ENCODE measurements at regions not wholly inside any gene's neighbourhood (a gene's known extent, or its start where the extent isn't known, plus 50 kb on each side); places are given as distances from the start of the nearest gene placed in this dataset.

DNA sequence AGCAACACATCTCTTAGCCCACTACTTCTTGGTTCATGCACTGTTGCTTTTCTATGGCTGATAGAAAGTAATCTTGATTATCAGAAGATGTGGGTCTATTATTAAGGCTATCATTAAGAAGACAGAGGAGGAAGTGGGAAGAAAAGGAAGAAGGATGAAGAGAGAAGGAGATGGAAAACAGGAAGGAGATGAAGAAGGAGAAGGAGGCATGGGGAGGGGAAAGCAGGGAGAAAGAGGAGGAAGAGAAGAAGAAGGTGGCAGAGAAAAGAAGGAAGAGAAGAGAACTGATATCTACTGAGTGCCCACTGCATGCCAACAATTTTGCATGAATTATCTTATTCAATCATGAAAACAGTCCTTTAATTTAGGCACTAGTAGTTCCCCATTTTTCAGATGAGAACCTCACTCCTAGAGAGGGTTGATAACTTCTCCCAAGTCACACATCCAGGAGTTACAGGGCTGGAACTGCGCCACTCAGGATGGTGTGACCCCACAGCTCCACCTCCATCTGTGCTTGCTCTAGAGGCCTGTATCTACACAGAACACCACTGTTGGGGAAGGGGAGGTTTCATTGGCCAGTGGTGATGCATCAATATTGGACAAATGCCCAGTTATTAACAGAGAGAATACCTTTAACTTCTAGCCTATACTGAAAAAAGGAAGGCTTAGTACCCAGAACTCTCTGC lies 147.4 kb downstream of the CXCL12 start:
- Histone ChIP-seq H3K4me1 (ENCODE audit: insufficient read depth, low read length) (peaks cover 5% of the 10 kb centered on the region), H3K27me3 (ENCODE audit: control insufficient read depth in 1 of 2, insufficient read depth in 2 of 2, low read length in 2 of 2) (no peaks in the 10 kb centered on the region), H3K9ac (ENCODE audit: low read length) (no peak overlapping the region), H3K4me3 (ENCODE audit: low read depth in 1 of 2, low read length in 2 of 2) (no peak overlapping the region), H3K27ac (ENCODE audit: low read depth, low read length) (no peak overlapping the region), H3K9me3 (ENCODE audit: low read length) (no peaks in the 10 kb centered on the region), H3K36me3 (ENCODE audit: insufficient read depth, low read length) (no peaks in the 10 kb centered on the region)

DNA sequence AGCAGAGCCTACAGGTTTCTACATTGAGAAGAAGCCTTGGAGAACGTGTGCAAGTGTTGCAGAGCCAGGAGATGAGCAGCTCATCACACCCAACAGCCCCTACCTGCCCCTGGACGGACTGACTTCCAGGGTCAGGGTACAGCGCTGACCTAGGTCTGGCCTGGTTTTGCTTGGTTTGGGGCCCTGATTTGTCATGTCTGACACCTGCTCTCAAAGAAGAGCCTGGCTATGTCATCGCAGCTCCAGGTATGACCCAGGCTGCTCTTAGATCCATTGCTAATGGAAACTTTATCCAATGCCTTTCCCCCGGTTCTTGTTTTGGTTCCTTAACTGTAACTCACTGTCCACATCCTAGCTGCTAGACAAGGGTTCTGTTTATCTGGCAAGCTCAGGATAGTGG lies 149.5 kb downstream of the CXCL12 start:
- Histone ChIP-seq H3K36me3 (ENCODE audit: insufficient read depth, low read length) (no peaks in the 10 kb centered on the region), H3K4me3 (ENCODE audit: low read depth in 1 of 2, low read length in 2 of 2) (no peak overlapping the region), H3K4me1 (ENCODE audit: insufficient read depth, low read length) (peaks cover 5% of the 10 kb centered on the region), H3K27ac (ENCODE audit: low read depth, low read length) (no peak overlapping the region), H3K9ac (ENCODE audit: low read length) (no peak overlapping the region), H3K9me3 (ENCODE audit: low read length) (no peaks in the 10 kb centered on the region), H3K27me3 (ENCODE audit: control insufficient read depth in 1 of 2, insufficient read depth in 2 of 2, low read length in 2 of 2) (no peaks in the 10 kb centered on the region)

DNA sequence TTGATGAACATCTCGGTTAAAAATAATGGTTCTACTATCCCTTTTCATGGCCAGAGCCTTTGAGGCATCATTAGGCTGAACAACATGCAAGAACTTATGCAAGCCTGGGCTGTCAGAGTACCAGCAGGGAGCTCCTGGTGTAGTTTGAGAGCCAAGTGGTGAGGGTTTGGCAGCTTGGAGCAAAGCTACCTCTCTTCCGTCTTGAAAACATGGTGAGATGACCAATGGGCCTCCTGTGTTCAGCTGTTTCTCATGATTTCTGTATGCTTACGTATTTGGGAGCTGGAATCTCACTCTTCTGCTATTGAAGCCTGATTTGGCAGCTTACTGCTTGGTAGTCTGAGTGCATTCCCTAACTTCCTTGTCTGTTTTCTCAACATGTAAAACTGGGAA lies 150.4 kb downstream of the CXCL12 start:
- H3K27ac ChIP-seq (ENCODE audit: low read depth, low read length): no peak overlapping the region
- no peak overlapping the region for H3K9ac ChIP-seq (ENCODE audit: low read length)

DNA sequence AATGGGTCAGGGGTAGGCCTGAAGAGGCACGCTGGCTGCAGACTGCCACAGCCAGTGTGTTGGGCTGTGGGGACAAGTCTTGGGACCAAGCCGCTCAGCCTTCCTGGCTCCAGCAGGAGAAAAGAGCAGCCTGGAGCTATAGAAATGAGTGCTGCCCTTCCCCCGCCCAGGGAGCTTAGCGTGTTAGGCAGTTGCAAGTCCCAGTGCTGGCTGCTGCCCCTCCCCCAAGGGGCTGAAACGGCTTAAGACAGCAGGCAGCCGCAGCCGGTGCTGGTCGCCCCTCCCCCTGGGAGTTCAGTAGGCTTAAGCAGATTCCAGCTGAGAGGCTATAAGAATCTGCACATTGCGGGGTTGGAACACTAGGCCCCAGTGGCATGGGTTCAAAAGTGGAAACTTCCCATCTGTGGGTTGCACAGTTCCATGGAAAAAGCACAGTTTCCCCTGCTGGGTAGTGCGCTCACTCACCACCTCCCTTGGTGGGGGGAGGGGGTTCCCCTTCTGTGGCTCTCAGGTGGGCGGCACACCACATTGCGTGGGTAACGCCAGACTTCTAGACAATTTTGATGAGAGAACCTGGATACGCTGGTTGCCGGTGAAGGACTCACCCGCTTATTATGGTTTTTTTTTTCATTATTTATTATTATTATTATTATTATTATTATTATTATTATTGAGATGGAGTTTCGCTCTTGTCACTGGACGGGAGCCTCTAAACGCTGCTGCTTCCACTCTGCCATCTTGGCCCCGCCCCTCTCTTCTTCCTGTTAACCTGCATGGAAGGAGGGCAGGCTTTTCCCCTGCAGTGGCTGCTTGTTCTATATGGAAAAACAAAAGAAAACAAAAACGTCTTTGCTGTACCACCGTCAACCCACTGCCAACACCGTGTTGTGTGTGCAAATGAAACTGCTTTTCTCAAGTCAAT lies 151.1 kb downstream of the CXCL12 start:
- H3K27me3 ChIP-seq (ENCODE audit: control insufficient read depth in 1 of 2, insufficient read depth in 2 of 2, low read length in 2 of 2): no peaks in the 10 kb centered on the region
- H3K36me3 ChIP-seq (ENCODE audit: insufficient read depth, low read length): no peaks in the 10 kb centered on the region
- no peak overlapping the region for H3K4me3 ChIP-seq (ENCODE audit: low read depth in 1 of 2, low read length in 2 of 2)
- H3K9ac ChIP-seq (ENCODE audit: low read length): no peak overlapping the region
- H3K27ac ChIP-seq (ENCODE audit: low read depth, low read length): no peak overlapping the region
- H3K4me1 ChIP-seq (ENCODE audit: insufficient read depth, low read length): peaks cover 5% of the 10 kb centered on the region
- H3K9me3 ChIP-seq (ENCODE audit: low read length): no peaks in the 10 kb centered on the region

More for the DNA sequence above, 150.4 kb downstream of the CXCL12 start:
- H3K36me3 ChIP-seq (ENCODE audit: insufficient read depth, low read length): no peaks in the 10 kb centered on the region
- H3K4me1 ChIP-seq (ENCODE audit: insufficient read depth, low read length): peaks cover 5% of the 10 kb centered on the region
- no peak overlapping the region for H3K4me3 ChIP-seq (ENCODE audit: low read depth in 1 of 2, low read length in 2 of 2)
- H3K27me3 ChIP-seq (ENCODE audit: control insufficient read depth in 1 of 2, insufficient read depth in 2 of 2, low read length in 2 of 2): no peaks in the 10 kb centered on the region
- no peaks in the 10 kb centered on the region for H3K9me3 ChIP-seq (ENCODE audit: low read length)

DNA sequence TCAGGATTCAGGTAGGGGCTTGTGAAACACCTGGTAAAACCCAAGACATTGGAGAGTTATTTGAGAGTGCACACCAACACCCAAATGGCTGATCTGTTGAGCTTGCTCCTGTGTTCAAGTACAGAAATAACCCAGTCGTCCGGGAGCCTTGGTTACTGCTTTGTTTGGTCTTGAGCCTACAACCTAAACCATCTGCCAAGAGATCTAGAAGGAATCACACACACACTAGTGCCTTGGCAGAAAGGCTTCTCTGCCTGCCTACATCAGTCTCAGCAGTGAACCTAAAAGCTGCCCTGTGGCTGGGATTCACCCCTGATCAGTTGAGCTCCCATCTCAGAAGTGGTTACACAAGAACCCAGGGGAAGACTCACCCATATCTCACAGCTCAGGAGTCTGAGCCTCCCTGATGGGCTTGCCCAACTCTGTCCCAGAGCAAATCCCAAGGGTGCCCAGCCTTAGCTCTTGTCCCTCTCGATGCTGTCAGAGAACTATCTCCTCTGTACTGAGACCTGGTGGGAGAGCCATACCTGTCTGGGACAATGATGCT lies 167.6 kb downstream of the CXCL12 start:
- no peak overlapping the region for H3K27ac ChIP-seq (ENCODE audit: low read depth, low read length)
- H3K9me3 ChIP-seq (ENCODE audit: low read length): no peaks in the 10 kb centered on the region
- H3K4me1 ChIP-seq (ENCODE audit: insufficient read depth, low read length): peaks cover 10% of the 10 kb centered on the region
- no peaks in the 10 kb centered on the region for H3K36me3 ChIP-seq (ENCODE audit: insufficient read depth, low read length)
- H3K9ac ChIP-seq (ENCODE audit: low read length): no peak overlapping the region
- H3K4me3 ChIP-seq (ENCODE audit: low read depth in 1 of 2, low read length in 2 of 2): no peak overlapping the region
- H3K27me3 ChIP-seq (ENCODE audit: control insufficient read depth in 1 of 2, insufficient read depth in 2 of 2, low read length in 2 of 2): no peaks in the 10 kb centered on the region

DNA sequence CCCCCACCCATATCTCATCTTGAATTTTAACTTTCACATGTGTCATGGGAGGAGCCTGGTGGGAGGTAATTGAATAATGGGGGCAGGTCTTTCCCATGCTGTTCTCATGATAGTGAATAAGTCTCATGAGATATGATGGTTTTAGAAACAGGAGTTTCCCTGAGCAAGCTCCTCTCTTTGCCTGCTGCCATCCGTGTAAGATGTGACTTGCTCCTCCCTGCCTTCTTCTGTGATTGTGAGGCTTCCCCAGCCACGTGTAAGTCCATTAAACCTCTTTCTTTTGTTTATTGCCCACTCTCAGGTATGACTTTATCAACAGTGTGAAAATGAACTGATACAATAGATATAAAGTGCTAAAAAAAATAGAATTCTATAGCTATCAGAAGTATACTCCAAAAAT lies 168.8 kb downstream of the CXCL12 start:
- Histone ChIP-seq H3K9me3 (ENCODE audit: low read length) (no peaks in the 10 kb centered on the region), H3K27me3 (ENCODE audit: control insufficient read depth in 1 of 2, insufficient read depth in 2 of 2, low read length in 2 of 2) (no peaks in the 10 kb centered on the region), H3K36me3 (ENCODE audit: insufficient read depth, low read length) (no peaks in the 10 kb centered on the region), H3K4me3 (ENCODE audit: low read depth in 1 of 2, low read length in 2 of 2) (no peak overlapping the region), H3K4me1 (ENCODE audit: insufficient read depth, low read length) (peaks cover 10% of the 10 kb centered on the region), H3K9ac (ENCODE audit: low read length) (no peak overlapping the region), H3K27ac (ENCODE audit: low read depth, low read length) (no peak overlapping the region)

DNA sequence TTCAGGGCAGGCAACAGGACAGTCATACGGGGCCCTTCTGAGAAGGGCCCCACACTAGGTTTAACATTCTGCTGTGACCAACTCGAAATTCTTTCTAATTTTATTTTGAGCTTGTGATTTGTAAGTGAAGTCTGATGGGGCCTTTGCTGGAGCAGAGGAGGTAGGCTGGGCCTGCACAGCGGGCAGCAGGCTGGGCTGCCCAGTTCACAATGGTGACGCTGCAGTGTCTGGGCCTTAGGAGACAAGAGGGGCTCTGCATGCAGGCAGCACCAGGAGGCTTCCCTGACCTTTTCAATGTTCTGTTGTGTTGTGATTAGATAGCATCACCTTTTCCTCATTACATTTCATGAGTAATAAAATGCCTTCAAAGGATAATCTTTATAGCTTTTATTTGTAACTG lies 175.1 kb downstream of the CXCL12 start:
- Histone ChIP-seq H3K27me3 (ENCODE audit: control insufficient read depth in 1 of 2, insufficient read depth in 2 of 2, low read length in 2 of 2) (no peaks in the 10 kb centered on the region), H3K27ac (ENCODE audit: low read depth, low read length) (no peak overlapping the region), H3K4me1 (ENCODE audit: insufficient read depth, low read length) (no peaks in the 10 kb centered on the region), H3K36me3 (ENCODE audit: insufficient read depth, low read length) (no peaks in the 10 kb centered on the region), H3K9ac (ENCODE audit: low read length) (no peak overlapping the region), H3K9me3 (ENCODE audit: low read length) (no peaks in the 10 kb centered on the region), H3K4me3 (ENCODE audit: low read depth in 1 of 2, low read length in 2 of 2) (no peak overlapping the region)

DNA sequence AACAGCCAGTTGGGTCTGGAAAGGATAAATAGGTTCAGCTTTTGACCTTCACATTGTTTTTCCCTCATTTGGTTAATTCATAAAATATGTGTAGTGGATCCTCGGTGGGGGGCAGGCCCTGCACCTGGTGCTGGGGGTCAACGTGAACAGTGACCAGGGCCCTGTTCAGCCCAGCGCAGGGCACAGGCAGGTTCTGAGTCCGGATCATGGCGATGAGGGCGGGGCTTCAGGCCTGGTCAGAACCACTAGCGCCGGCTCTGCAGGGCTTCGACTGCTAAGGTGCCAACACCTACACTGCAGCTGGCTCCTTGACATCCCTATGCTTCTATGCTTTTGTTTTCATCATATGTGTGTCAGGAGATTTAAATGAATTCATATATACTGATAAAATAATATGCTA lies 177.7 kb downstream of the CXCL12 start:
- no peak overlapping the region for H3K9ac ChIP-seq (ENCODE audit: low read length)
- no peaks in the 10 kb centered on the region for H3K4me1 ChIP-seq (ENCODE audit: insufficient read depth, low read length)

DNA sequence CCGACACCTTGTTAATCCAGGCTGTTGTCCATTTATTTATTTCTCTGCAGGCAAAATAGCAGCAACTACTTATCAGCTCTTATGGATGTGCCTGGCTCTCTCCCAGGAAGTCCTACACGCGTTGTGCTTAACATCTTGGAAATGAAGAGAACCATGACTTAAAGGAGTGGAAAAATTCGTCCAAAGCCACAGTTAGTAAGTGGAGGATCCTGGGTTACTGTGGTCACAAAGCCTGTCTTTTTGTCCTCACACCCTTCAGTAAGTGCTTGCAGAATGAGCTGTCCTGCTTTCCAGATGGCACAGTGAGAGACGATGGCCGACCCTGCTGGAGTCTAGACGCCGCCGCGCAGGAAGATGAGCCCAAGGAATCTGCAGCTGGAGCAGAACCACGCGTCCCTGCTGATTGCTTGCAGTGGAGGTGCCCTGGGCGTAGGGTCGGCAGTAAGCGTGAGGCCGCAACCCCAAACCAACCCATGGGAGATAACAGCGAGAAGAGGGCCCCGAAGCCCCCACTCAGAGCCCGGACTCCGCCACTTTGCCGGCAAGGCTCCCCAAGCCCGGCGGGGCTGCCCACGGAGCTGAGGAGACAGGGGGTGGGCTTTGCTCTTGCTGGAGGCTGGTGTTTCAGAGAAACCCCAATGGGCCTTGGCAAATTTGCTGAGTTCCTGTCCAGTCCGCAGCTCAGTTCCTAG lies 178.6 kb downstream of the CXCL12 start:
- H3K9ac ChIP-seq (ENCODE audit: low read length): no peak overlapping the region
- no peak overlapping the region for H3K4me3 ChIP-seq (ENCODE audit: low read depth in 1 of 2, low read length in 2 of 2)
- no peaks in the 10 kb centered on the region for H3K27me3 ChIP-seq (ENCODE audit: control insufficient read depth in 1 of 2, insufficient read depth in 2 of 2, low read length in 2 of 2)
- no peaks in the 10 kb centered on the region for H3K36me3 ChIP-seq (ENCODE audit: insufficient read depth, low read length)
- H3K4me1 ChIP-seq (ENCODE audit: insufficient read depth, low read length): no peaks in the 10 kb centered on the region
- H3K9me3 ChIP-seq (ENCODE audit: low read length): no peaks in the 10 kb centered on the region
- no peak overlapping the region for H3K27ac ChIP-seq (ENCODE audit: low read depth, low read length)

More for the DNA sequence above, 177.7 kb downstream of the CXCL12 start:
- no peaks in the 10 kb centered on the region for H3K27me3 ChIP-seq (ENCODE audit: control insufficient read depth in 1 of 2, insufficient read depth in 2 of 2, low read length in 2 of 2)
- H3K27ac ChIP-seq (ENCODE audit: low read depth, low read length): no peak overlapping the region
- H3K4me3 ChIP-seq (ENCODE audit: low read depth in 1 of 2, low read length in 2 of 2): no peak overlapping the region
- H3K9me3 ChIP-seq (ENCODE audit: low read length): no peaks in the 10 kb centered on the region
- no peaks in the 10 kb centered on the region for H3K36me3 ChIP-seq (ENCODE audit: insufficient read depth, low read length)

DNA sequence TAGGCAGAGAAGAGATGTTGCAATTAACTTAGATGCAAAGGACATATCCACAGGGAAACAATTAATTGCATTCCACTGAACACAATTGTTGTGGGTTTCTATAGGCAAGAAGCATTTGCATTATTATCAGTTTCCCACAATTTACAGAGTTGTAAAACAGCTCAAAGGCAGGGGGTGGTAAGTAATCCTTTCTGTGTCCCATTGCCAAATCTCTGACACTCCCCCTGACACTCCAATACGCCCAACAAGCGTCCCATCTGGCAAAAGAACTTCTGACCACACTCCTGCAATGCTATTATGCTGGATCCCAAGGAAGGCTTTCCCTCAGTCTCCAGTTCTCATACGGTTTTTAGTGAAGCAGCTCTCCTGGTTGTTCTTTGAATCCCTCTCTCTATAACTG lies 179.8 kb downstream of the CXCL12 start:
- H3K27me3 ChIP-seq (ENCODE audit: control insufficient read depth in 1 of 2, insufficient read depth in 2 of 2, low read length in 2 of 2): no peaks in the 10 kb centered on the region
- H3K9me3 ChIP-seq (ENCODE audit: low read length): no peaks in the 10 kb centered on the region
- no peak overlapping the region for H3K27ac ChIP-seq (ENCODE audit: low read depth, low read length)
- no peak overlapping the region for H3K4me3 ChIP-seq (ENCODE audit: low read depth in 1 of 2, low read length in 2 of 2)
- no peak overlapping the region for H3K9ac ChIP-seq (ENCODE audit: low read length)
- no peaks in the 10 kb centered on the region for H3K4me1 ChIP-seq (ENCODE audit: insufficient read depth, low read length)
- H3K36me3 ChIP-seq (ENCODE audit: insufficient read depth, low read length): no peaks in the 10 kb centered on the region

DNA sequence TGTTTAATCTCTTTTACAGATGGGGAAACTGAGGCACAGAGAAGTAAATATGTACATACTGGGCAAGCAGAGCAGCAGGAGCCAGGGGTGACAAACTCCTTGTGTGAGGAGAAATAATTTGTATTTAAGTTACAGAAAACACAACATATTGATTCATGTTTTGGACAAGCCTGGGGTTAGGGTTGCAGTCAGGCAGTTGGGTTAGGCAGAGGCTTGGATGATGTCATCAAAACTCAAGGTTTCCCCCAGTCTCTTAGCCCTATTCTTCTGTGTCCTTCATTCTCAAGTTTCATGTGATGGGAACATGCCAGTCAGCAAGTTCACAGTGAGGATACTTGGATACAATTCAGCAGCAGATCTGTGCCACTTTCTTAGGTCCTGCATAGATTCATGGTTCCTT lies 181.4 kb downstream of the CXCL12 start:
- no peak overlapping the region for H3K4me3 ChIP-seq (ENCODE audit: low read depth in 1 of 2, low read length in 2 of 2)
- H3K4me1 ChIP-seq (ENCODE audit: insufficient read depth, low read length): no peaks in the 10 kb centered on the region
- H3K27me3 ChIP-seq (ENCODE audit: control insufficient read depth in 1 of 2, insufficient read depth in 2 of 2, low read length in 2 of 2): no peaks in the 10 kb centered on the region
- no peaks in the 10 kb centered on the region for H3K36me3 ChIP-seq (ENCODE audit: insufficient read depth, low read length)
- no peak overlapping the region for H3K27ac ChIP-seq (ENCODE audit: low read depth, low read length)
- H3K9ac ChIP-seq (ENCODE audit: low read length): no peak overlapping the region
- no peaks in the 10 kb centered on the region for H3K9me3 ChIP-seq (ENCODE audit: low read length)
